Neutrophil (primary cell): ENCODE measurements at regions not wholly inside any gene's neighbourhood (a gene's known extent, or its start where the extent isn't known, plus 50 kb on each side); places are given as distances from the start of the nearest gene placed in this dataset.
"Not testable (repeated sequence)": the region's sequence is repeated elsewhere in the genome, so short reads cannot be mapped to it uniquely, and the experiment has no call there.

Experiments used
- H3K27ac ChIP-seq: fragments of 200-600 bp; sonication (generic); 2 replicates; pipeline ENCODE4 v1.5.1; 2016; ENCODE audit warnings: mild to moderate bottlenecking, moderate library complexity
- H3K27me3 ChIP-seq: fragments of 200-600 bp; sonication (generic); 2 replicates; pipeline ENCODE4 v1.6.0; 2016; ENCODE audit warnings: mild to moderate bottlenecking
- H3K36me3 ChIP-seq: fragments of 200-600 bp; sonication (generic); 2 replicates; pipeline ENCODE4 v1.5.1; 2017
- H3K4me1 ChIP-seq, 2 experiments: fragments of 200-600 bp in 1 of 2; sonication (generic) in 1 of 2; 1 replicate in 1 of 2; 2 replicates in 1 of 2; pipeline versions ENCODE4 v1.5.1 to v1.6.1; 2013 to 2016; ENCODE audit warnings: low read depth in 1 of 2, low read length in 1 of 2, mild to moderate bottlenecking in 1 of 2, moderate library complexity in 1 of 2; ENCODE audit not compliant: control insufficient read depth in 1 of 2, insufficient read depth in 1 of 2
- H3K4me3 ChIP-seq, 2 experiments: fragments of 200-600 bp in 1 of 2; sonication (generic) in 1 of 2; 1 replicate in 1 of 2; 2 replicates in 1 of 2; pipeline ENCODE4 v1.5.1; 2013 to 2016; ENCODE audit warnings: low read depth in 1 of 2, low read length in 1 of 2, mild to moderate bottlenecking in 1 of 2, moderate library complexity in 1 of 2
- H3K9me3 ChIP-seq: fragments of 200-600 bp; sonication (generic); 2 replicates; pipeline ENCODE4 v1.5.1; 2016
- TF ChIP-seq, protein P1 (sequence below): fragments of 200-600 bp; sonication (generic); IDR thresholded peaks from 2 replicates; pipeline ENCODE4 v1.5.1; 2016; ENCODE audit warnings: antibody characterized with exemption

DNA sequence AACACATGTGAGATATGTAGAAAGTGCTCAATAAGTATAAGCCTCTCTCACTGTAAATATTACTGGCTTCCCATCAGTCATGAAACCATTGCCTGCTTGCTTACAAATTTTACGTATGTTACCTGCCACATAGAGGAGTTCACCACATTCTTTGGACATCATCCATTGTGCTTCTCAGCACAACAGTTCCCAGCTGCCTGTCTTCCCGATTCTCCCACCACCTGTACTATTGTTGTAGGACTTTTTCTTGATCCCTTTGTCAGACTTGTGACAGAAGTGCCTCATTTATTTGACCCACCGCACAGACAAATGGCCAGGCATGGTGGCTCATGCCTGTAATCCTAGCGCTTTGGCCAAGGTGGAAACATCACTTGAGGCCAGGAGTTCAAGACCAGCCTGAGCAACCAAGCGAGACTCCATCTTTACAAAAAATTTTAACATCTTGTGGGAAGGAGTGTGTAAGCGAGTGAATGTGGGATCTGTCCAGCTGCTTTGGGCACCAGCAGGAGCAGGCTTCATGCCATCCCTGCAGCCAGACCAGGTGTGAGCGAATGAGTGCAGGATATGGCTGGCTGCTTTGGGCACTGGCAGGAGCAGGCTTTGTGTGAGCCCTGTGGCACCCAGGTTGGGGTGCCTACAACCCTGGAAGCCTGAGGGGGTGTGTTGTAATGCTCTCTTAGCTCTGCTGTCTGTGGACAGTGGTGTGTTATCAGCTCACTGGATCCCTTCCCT lies 139.9 kb upstream of the ELL2 start:
- no peak overlapping the region for H3K27ac ChIP-seq
- no peaks in the 10 kb centered on the region for H3K36me3 ChIP-seq
- H3K9me3 ChIP-seq = no peaks in the 10 kb centered on the region
- H3K4me3 ChIP-seq = no peak overlapping the region
- TF ChIP-seq, protein P1, sequence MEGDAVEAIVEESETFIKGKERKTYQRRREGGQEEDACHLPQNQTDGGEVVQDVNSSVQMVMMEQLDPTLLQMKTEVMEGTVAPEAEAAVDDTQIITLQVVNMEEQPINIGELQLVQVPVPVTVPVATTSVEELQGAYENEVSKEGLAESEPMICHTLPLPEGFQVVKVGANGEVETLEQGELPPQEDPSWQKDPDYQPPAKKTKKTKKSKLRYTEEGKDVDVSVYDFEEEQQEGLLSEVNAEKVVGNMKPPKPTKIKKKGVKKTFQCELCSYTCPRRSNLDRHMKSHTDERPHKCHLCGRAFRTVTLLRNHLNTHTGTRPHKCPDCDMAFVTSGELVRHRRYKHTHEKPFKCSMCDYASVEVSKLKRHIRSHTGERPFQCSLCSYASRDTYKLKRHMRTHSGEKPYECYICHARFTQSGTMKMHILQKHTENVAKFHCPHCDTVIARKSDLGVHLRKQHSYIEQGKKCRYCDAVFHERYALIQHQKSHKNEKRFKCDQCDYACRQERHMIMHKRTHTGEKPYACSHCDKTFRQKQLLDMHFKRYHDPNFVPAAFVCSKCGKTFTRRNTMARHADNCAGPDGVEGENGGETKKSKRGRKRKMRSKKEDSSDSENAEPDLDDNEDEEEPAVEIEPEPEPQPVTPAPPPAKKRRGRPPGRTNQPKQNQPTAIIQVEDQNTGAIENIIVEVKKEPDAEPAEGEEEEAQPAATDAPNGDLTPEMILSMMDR = no peak
- H3K27me3 ChIP-seq = no peaks in the 10 kb centered on the region
- H3K4me1 ChIP-seq = no peaks in the 10 kb centered on the region

DNA sequence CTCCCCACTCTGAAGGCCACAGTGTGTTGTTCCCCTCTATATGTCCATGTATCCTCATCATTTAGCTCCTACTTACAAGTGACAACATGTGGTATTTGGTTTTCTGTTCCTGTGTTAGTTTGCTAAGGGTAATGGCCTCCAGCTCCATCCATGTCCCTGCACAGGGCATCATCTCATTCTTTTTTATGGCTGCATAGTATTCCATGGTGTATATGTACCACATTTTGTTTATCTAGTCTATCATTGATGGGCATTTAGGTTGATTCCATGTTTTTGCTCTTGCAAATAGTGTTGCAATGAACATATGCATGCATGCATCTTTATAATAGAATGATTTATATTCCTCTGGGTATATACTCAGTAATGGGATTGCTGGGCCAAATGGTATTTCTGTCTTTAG lies 135.8 kb upstream of the ELL2 start:
- H3K36me3 ChIP-seq, H3K4me3 ChIP-seq, H3K9me3 ChIP-seq, H3K27me3 ChIP-seq, H3K4me1 ChIP-seq, H3K27ac ChIP-seq: not testable (repeated sequence)

DNA sequence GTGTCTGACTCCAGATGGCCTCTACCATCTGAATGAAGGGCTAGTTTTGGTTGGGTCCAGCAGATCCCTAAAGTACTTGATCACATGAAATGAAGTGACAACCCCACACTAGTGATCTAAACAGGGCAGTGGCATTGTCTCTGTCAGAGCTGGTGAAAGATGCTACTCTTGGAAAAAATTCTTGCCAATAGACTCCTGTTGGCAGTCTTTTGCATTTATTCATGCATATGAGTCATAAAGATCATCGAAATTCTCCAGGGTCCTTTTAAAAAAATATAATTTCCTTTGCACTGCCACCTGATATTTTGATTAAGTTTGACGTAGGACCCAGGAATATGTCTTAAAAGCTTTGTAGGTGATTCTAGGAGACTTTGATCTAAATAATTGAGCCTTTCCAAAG lies 135.1 kb upstream of the ELL2 start:
- Histone ChIP-seq H3K4me1 (no peaks in the 10 kb centered on the region), H3K36me3 (no peaks in the 10 kb centered on the region), H3K4me3 (no peak overlapping the region), H3K27ac (no peak overlapping the region), H3K9me3 (no peaks in the 10 kb centered on the region), H3K27me3 (no peaks in the 10 kb centered on the region)
- TF ChIP-seq, protein P1 = no peak

DNA sequence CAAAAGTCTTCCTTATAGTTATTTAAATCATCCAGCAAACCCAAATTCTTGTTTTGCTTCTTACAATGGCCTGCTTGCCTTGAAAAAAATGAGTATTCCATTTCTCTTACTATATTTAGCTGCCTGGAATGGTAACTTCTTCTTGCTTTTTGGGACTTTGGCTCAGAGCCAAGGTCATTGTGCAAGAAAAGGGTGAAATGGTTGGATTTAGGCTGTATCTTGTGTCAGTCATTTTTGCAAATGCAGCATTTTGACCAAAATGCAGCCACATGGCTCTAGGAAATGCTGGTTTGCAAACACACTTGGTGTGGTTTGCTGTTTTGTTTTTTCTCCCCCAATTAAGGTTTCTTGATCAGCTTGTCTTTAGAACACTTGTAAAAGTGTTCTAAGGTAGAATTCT lies 133.3 kb upstream of the ELL2 start:
- no peak overlapping the region for H3K4me3 ChIP-seq
- H3K9me3 ChIP-seq = no peaks in the 10 kb centered on the region
- TF ChIP-seq, protein P1 = no peak
- H3K27me3 ChIP-seq = no peaks in the 10 kb centered on the region
- H3K4me1 ChIP-seq = no peaks in the 10 kb centered on the region
- H3K36me3 ChIP-seq = no peaks in the 10 kb centered on the region
- H3K27ac ChIP-seq = no peak overlapping the region

DNA sequence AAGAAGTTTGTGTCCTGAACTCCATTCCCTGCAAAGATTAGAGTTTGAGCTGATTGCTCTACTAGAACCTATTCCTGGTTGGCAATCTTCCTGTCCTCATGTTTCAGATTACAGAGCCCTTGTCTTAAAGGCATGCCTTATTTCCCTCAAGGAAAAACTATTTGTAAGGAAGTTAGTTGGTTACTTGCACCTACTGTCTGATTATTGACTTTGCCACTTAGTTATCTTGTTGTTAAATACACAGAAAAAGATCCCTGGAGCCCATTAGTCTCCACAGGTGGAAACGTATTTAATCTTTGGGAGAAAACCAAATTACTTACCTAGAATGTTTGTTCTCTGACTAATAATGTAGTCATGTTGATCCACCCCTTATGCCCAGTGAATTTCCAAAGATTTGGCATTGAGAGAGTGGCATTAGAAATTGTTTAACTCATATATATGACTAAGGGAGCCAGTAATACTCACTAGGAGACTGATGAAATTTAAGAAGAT lies 132.3 kb upstream of the ELL2 start:
- no peaks in the 10 kb centered on the region for H3K36me3 ChIP-seq
- no peaks in the 10 kb centered on the region for H3K27me3 ChIP-seq
- H3K27ac ChIP-seq = no peak overlapping the region
- H3K9me3 ChIP-seq = no peaks in the 10 kb centered on the region
- TF ChIP-seq, protein P1 = no peak
- no peaks in the 10 kb centered on the region for H3K4me1 ChIP-seq
- no peak overlapping the region for H3K4me3 ChIP-seq

DNA sequence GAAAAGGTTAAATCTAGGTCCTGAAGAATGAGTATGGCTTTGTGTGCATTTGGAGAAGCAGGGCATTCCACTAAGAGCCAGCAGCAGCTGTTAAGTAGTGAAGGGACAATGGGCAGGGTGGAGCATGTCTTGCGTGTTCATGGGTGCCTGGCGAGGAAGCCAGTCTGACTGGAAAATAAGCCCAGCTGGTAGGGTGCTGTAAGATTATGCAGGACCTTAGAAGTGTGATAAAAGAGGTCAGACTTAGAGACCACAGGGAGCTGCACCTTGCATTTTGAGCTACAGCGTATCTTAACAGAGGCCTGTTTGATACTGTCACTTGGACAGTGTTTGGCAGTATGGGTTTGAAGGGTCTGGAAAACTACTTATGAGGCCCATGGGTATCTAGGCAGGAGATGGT lies 131.7 kb upstream of the ELL2 start:
- TF ChIP-seq, protein P1 = no peak
- H3K9me3 ChIP-seq = no peaks in the 10 kb centered on the region
- no peaks in the 10 kb centered on the region for H3K4me1 ChIP-seq
- no peak overlapping the region for H3K4me3 ChIP-seq
- no peak overlapping the region for H3K27ac ChIP-seq
- no peaks in the 10 kb centered on the region for H3K27me3 ChIP-seq
- no peaks in the 10 kb centered on the region for H3K36me3 ChIP-seq
